Sigmoid colon (tissue), 6 donors: ENCODE measurements at regions not wholly inside any gene's neighbourhood (a gene's known extent, or its start where the extent isn't known, plus 50 kb on each side); places are given as distances from the start of the nearest gene placed in this dataset.

ENCODE experiments used
- DNase-seq: peaks from one replicate; pipeline ENCODE4 v3.0.0-alpha.2; 2019
- H3K27ac ChIP-seq, 4 donors: fragments of 200-600 bp; sonication (generic); one replicate each; pipeline ENCODE4 v1.5.1; 2016 to 2019; ENCODE audit warnings: mild to moderate bottlenecking in 1 of 4
- H3K27me3 ChIP-seq, 3 donors: fragments of 200-600 bp; sonication (generic); one replicate each; pipeline ENCODE4 v1.5.1; 2019; ENCODE audit warnings: mild to moderate bottlenecking in 1 of 3
- H3K36me3 ChIP-seq, 4 donors: fragments of 200-600 bp; sonication (generic); one replicate each; pipeline ENCODE4 v1.5.1; 2016 to 2019
- H3K4me1 ChIP-seq, 4 donors: fragments of 200-600 bp; sonication (generic); one replicate each; pipeline ENCODE4 v1.5.1; 2017 to 2019
- H3K4me3 ChIP-seq, 4 donors: fragments of 200-600 bp; sonication (generic); one replicate each; pipeline ENCODE4 v1.5.1; 2017 to 2019; ENCODE audit warnings: mild to moderate bottlenecking in 2 of 4, moderate library complexity in 1 of 4
- H3K9me3 ChIP-seq, 4 donors: fragments of 200-600 bp in 3 of 4; sonication (generic) in 3 of 4; one replicate each; pipeline versions ENCODE4 v1.5.1 to v1.6.1; 2013 to 2019
- CTCF ChIP-seq, 4 experiments: fragments of 450-650 bp in 3 of 4; fragments of 200-600 bp in 1 of 4; IDR thresholded peaks; one replicate each; pipeline ENCODE4 v1.5.1; 2016 to 2019; ENCODE audit warnings: antibody characterized with exemption in 4 of 4, mild to moderate bottlenecking in 3 of 4, moderate library complexity in 2 of 4
- EP300 ChIP-seq, 4 donors: sonication (generic); formaldehyde crosslinking; IDR thresholded peaks; one replicate each; pipeline ENCODE4 v1.6.1; 2017; ENCODE audit warnings: antibody characterized with exemption in 4 of 4
- POLR2A ChIP-seq, 2 donors: fragments of 450-650 bp; IDR thresholded peaks; one replicate each; pipeline ENCODE4 v1.6.1; 2016; ENCODE audit warnings: antibody characterized with exemption in 2 of 2, mild to moderate bottlenecking in 2 of 2, moderate library complexity in 2 of 2
- POLR2AphosphoS5 ChIP-seq, 4 donors: sonication (generic); formaldehyde crosslinking; IDR thresholded peaks; one replicate each; pipeline ENCODE4 v1.6.1; 2017; ENCODE audit warnings: antibody characterized with exemption in 4 of 4
- WGBS, 2 donors: extraction: QIAGEN DNeasy Blood & Tissue Kit; methylation state at CpG; one replicate each; pipeline ENCODE4 v1.1.7; 2013; 5-methylcytosine and 5-hydroxymethylcytosine counted together
- intact Hi-C: fragments of 100-400 bp; cut with DNase I; formaldehyde crosslinking; loops from one replicate; pipeline ENCODE4 v1.15.1; 2023
- donor health status: healthy with polysubstance abuse.
- donor health status: healthy.

GRCh38 chr3:194849166-194849875, 163.6 kb downstream of the FAM43A start:
- DNase-seq, result no peak
- no peak overlapping the region for H3K27ac ChIP-seq
- intact Hi-C loops, result no loop called here
- no peaks in the 10 kb centered on the region for H3K9me3 ChIP-seq
- H3K4me3 ChIP-seq, result no peak overlapping the region
- TF ChIP-seq POLR2A (IDR thresholded peaks at IDR 0.05) (no peak), POLR2AphosphoS5 (IDR thresholded peaks at IDR 0.05) (no peak), EP300 (IDR thresholded peaks at IDR 0.05) (no peak), CTCF (IDR thresholded peaks at IDR 0.05) (no peak)
- WGBS, 2 donors, result 19 to 59% methylated on average over 6 of the region's 6 CpGs
- H3K4me1 ChIP-seq, result no peaks in the 10 kb centered on the region
- H3K36me3 ChIP-seq, result no peaks in the 10 kb centered on the region
- H3K27me3 ChIP-seq, result no peaks in the 10 kb centered on the region

GRCh38 chr3:194851254-194851653, 165.6 kb downstream of the FAM43A start:
- Histone ChIP-seq H3K9me3 (no peaks in the 10 kb centered on the region), H3K27ac (no peak overlapping the region), H3K4me1 (no peaks in the 10 kb centered on the region), H3K27me3 (no peaks in the 10 kb centered on the region), H3K4me3 (no peak overlapping the region), H3K36me3 (no peaks in the 10 kb centered on the region)
- no peak for DNase-seq
- TF ChIP-seq POLR2A (IDR thresholded peaks at IDR 0.05) (no peak), POLR2AphosphoS5 (IDR thresholded peaks at IDR 0.05) (no peak), CTCF (IDR thresholded peaks at IDR 0.05) (no peak), EP300 (IDR thresholded peaks at IDR 0.05) (no peak)
- 78 to 93% methylated on average over 5 of the region's 5 CpGs for WGBS, 2 donors
- intact Hi-C loops, result no loop called here

GRCh38 chr3:194851941-194852340, 166.3 kb downstream of the FAM43A start:
- intact Hi-C loops, result no loop called here
- H3K36me3 ChIP-seq, result no peaks in the 10 kb centered on the region

GRCh38 chr3:194852345-194852744, 166.7 kb downstream of the FAM43A start:
- DNase-seq, result no peak
- H3K9me3 ChIP-seq, result no peaks in the 10 kb centered on the region
- intact Hi-C loops, result no loop called here
- no peak overlapping the region for H3K4me3 ChIP-seq
- H3K27me3 ChIP-seq, result no peaks in the 10 kb centered on the region
- TF ChIP-seq CTCF (IDR thresholded peaks at IDR 0.05) (no peak), POLR2AphosphoS5 (IDR thresholded peaks at IDR 0.05) (no peak), POLR2A (IDR thresholded peaks at IDR 0.05) (no peak), EP300 (IDR thresholded peaks at IDR 0.05) (no peak)
- no peaks in the 10 kb centered on the region for H3K36me3 ChIP-seq
- no peaks in the 10 kb centered on the region for H3K4me1 ChIP-seq
- H3K27ac ChIP-seq, result no peak overlapping the region
- WGBS, 2 donors, result 88 to 94% methylated on average over 22 of the region's 22 CpGs

More at GRCh38 chr3:194851941-194852340, 166.3 kb downstream of the FAM43A start:
- no peaks in the 10 kb centered on the region for H3K27me3 ChIP-seq
- H3K27ac ChIP-seq, result no peak overlapping the region
- no peak for DNase-seq
- no peak overlapping the region for H3K4me3 ChIP-seq
- no peaks in the 10 kb centered on the region for H3K4me1 ChIP-seq
- TF ChIP-seq POLR2A (IDR thresholded peaks at IDR 0.05), result no peak
- no peak for TF ChIP-seq CTCF (IDR thresholded peaks at IDR 0.05)
- TF ChIP-seq EP300 (IDR thresholded peaks at IDR 0.05), result no peak
- no peak for TF ChIP-seq POLR2AphosphoS5 (IDR thresholded peaks at IDR 0.05)
- H3K9me3 ChIP-seq, result no peaks in the 10 kb centered on the region
- 94 to 96% methylated on average over 5 of the region's 5 CpGs for WGBS, 2 donors
